ENCODE measurements at regions not wholly inside any gene's neighbourhood (a gene's known extent, or its start where the extent isn't known, plus 50 kb on each side); places are given as distances from the start of the nearest gene placed in this dataset.

- TF ChIP-seq ZNF274 (IDR thresholded peaks at IDR 0.05; ENCODE audit: insufficient read depth, insufficient read length) (no peak), EED (IDR thresholded peaks at IDR 0.05; ENCODE audit: low read depth) (peak; percentile 82), NR2C1 (IDR thresholded peaks at IDR 0.05) (peak; percentile 77), RELA (IDR thresholded peaks at IDR 0.05; ENCODE audit: borderline replicate concordance, partially characterized antibody) (peak; percentile 92), MTA2 (IDR thresholded peaks at IDR 0.05; ENCODE audit: low read depth) (peak; percentile 90), ESRRA (IDR thresholded peaks at IDR 0.05; ENCODE audit: low read length) (no peak), SREBF1 (IDR thresholded peaks at IDR 0.05; ENCODE audit: low read length) (no peak), E4F1 (IDR thresholded peaks at IDR 0.05; ENCODE audit: borderline replicate concordance, partially characterized antibody) (no peak), EZH2 (IDR thresholded peaks at IDR 0.05; ENCODE audit: borderline replicate concordance, control insufficient read depth, low read depth, low read length) (no peak), BCL11A (IDR thresholded peaks at IDR 0.05; ENCODE audit: low read depth, low read length) (peak; percentile 90), CHD4 (IDR thresholded peaks at IDR 0.05) (no peak), YY1 (IDR thresholded peaks at IDR 0.05; ENCODE audit: low read depth, low read length) (no peak), BACH1 (IDR thresholded peaks at IDR 0.05; ENCODE audit: borderline replicate concordance) (peak; percentile 82; the same call in 1 of the 2 replicates), SPI1 (IDR thresholded peaks at IDR 0.05; ENCODE audit: borderline replicate concordance, insufficient read depth, low read depth, low read length) (no peak), TCF12 (IDR thresholded peaks at IDR 0.05; ENCODE audit: low read depth, low read length) (no peak), BCL3 (IDR thresholded peaks at IDR 0.05; ENCODE audit: borderline replicate concordance, insufficient read depth, low read depth, low read length, poor library complexity, severe bottlenecking) (peak; percentile 94), FOXK2 (IDR thresholded peaks at IDR 0.05) (no peak), CHD1 (IDR thresholded peaks at IDR 0.05; ENCODE audit: low read depth, low read length) (no peak), RAD21 (IDR thresholded peaks at IDR 0.05; ENCODE audit: insufficient read depth, low read depth, low read length) (0 out of 2 replicates have a peak, but pooled peaks have one; percentile 18), EGR1 (IDR thresholded peaks at IDR 0.05; ENCODE audit: borderline replicate concordance in 1 of 2, low read depth in 2 of 2, low read length in 2 of 2) (no peak), NR2F1 (conservative IDR thresholded peaks at IDR 0.05) (peak; percentile 96), NFXL1 (IDR thresholded peaks at IDR 0.05; ENCODE audit: borderline replicate concordance) (no peak), ATF7 (IDR thresholded peaks at IDR 0.05; ENCODE audit: low read depth) (peak; percentile 89), ZBED1 (IDR thresholded peaks at IDR 0.05; ENCODE audit: borderline replicate concordance) (peak; percentile 92), DPF2 (IDR thresholded peaks at IDR 0.05) (peak; percentile 85), RBBP5 (conservative IDR thresholded peaks at IDR 0.05) (no peak), RAD51 (IDR thresholded peaks at IDR 0.05) (no peak), POLR2AphosphoS2 (IDR thresholded peaks at IDR 0.05; ENCODE audit: low read depth, low read length) (no peak), JUNB (IDR thresholded peaks at IDR 0.05) (peak; percentile 95), KLF5 (IDR thresholded peaks at IDR 0.05; ENCODE audit: partially characterized antibody) (no peak), JUND (IDR thresholded peaks at IDR 0.05; ENCODE audit: low read depth, low read length) (peak; percentile 65; the same call in 1 of the 2 replicates)
Observed at GRCh38 chr1:83500987-83501591, 497.8 kb downstream of the TTLL7 start (continued).
